ENCODE measurements at regions not wholly inside any gene's neighbourhood (a gene's known extent, or its start where the extent isn't known, plus 50 kb on each side); places are given as distances from the start of the nearest gene placed in this dataset.

DNA sequence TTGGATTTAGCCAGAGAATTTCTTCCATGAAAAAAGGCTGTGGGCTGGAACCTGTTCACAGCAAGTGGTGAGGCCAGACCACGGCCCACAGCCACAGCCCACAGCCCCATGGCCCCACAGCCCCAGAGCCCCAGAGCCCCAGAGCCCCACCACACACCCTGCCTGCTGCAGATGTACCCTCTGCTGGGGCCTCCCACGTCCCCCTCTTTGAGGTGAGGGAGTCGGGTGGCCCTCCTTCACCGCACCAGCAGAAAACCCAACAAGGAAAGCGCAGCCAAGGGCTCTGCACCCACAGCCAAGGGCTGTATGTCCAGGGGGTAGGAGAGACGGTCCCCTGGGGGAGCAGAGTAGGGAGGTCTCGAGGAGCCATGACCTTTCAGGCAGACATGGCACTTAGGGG is 327.5 kb upstream of the DIO3 start:
- no peaks in the 10 kb centered on the region for H3K36me3 ChIP-seq (ENCODE audit: control insufficient read depth, insufficient read depth, low read length)
- TF ChIP-seq, protein P1, sequence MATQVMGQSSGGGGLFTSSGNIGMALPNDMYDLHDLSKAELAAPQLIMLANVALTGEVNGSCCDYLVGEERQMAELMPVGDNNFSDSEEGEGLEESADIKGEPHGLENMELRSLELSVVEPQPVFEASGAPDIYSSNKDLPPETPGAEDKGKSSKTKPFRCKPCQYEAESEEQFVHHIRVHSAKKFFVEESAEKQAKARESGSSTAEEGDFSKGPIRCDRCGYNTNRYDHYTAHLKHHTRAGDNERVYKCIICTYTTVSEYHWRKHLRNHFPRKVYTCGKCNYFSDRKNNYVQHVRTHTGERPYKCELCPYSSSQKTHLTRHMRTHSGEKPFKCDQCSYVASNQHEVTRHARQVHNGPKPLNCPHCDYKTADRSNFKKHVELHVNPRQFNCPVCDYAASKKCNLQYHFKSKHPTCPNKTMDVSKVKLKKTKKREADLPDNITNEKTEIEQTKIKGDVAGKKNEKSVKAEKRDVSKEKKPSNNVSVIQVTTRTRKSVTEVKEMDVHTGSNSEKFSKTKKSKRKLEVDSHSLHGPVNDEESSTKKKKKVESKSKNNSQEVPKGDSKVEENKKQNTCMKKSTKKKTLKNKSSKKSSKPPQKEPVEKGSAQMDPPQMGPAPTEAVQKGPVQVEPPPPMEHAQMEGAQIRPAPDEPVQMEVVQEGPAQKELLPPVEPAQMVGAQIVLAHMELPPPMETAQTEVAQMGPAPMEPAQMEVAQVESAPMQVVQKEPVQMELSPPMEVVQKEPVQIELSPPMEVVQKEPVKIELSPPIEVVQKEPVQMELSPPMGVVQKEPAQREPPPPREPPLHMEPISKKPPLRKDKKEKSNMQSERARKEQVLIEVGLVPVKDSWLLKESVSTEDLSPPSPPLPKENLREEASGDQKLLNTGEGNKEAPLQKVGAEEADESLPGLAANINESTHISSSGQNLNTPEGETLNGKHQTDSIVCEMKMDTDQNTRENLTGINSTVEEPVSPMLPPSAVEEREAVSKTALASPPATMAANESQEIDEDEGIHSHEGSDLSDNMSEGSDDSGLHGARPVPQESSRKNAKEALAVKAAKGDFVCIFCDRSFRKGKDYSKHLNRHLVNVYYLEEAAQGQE (IDR thresholded peaks at IDR 0.05; ENCODE audit: insufficient read depth in 1 of 2, low read depth in 2 of 2, low read length in 1 of 2), result no peak
- TF ChIP-seq POLR2AphosphoS5 (IDR thresholded peaks at IDR 0.05; ENCODE audit: low read depth, low read length) (no peak), TCF7L2 (IDR thresholded peaks at IDR 0.05; ENCODE audit: low read depth, low read length) (no peak), SIN3A (IDR thresholded peaks at IDR 0.05; ENCODE audit: borderline replicate concordance, insufficient read depth, low read depth, low read length) (no peak)
- TF ChIP-seq, protein P2, sequence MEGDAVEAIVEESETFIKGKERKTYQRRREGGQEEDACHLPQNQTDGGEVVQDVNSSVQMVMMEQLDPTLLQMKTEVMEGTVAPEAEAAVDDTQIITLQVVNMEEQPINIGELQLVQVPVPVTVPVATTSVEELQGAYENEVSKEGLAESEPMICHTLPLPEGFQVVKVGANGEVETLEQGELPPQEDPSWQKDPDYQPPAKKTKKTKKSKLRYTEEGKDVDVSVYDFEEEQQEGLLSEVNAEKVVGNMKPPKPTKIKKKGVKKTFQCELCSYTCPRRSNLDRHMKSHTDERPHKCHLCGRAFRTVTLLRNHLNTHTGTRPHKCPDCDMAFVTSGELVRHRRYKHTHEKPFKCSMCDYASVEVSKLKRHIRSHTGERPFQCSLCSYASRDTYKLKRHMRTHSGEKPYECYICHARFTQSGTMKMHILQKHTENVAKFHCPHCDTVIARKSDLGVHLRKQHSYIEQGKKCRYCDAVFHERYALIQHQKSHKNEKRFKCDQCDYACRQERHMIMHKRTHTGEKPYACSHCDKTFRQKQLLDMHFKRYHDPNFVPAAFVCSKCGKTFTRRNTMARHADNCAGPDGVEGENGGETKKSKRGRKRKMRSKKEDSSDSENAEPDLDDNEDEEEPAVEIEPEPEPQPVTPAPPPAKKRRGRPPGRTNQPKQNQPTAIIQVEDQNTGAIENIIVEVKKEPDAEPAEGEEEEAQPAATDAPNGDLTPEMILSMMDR (IDR thresholded peaks at IDR 0.05), result no peak
- DNase-seq (ENCODE audit: low read depth, low spot score), result no peak
- BruUV-seq (replicated peaks), result no TSS peak
- H3K27ac ChIP-seq (ENCODE audit: low read length), result no peak overlapping the region
- H3K4me1 ChIP-seq (ENCODE audit: control insufficient read depth, insufficient read depth, low read length), result no peaks in the 10 kb centered on the region
- ChIA-PET CTCF (interaction anchor here (0.6 kb wide), 1 partner anchor 300 kb away, joined by 5 read pairs; no protein-coding TSS in a partner anchor), POLR2A (interaction anchor here (0.7 kb wide), 1 partner anchor 389 kb away, joined by 4 read pairs; no protein-coding TSS in a partner anchor)
- no peaks in the 10 kb centered on the region for H3K27me3 ChIP-seq (ENCODE audit: control insufficient read depth, insufficient read depth, low read length)
- in situ Hi-C loops (cut with HindIII; ENCODE audit: low pct_unique_long_range_greater_than_20kb, low sequenced_read_pairs) (no loop called here), intact Hi-C loops (cut with micrococcal nuclease; ENCODE audit: unreplicated experiment) (loop anchor here (10.0 kb wide), 2 partner anchors 159 to 321 kb away; no protein-coding TSS in a partner anchor)
- ATAC-seq, result no peak
- H3K4me3 ChIP-seq (ENCODE audit: low read depth in 2 of 2, low read length in 2 of 2), result no peak overlapping the region
- H3K9me3 ChIP-seq (ENCODE audit: control insufficient read depth, insufficient read depth, low read depth, low read length), result no peaks in the 10 kb centered on the region

DNA sequence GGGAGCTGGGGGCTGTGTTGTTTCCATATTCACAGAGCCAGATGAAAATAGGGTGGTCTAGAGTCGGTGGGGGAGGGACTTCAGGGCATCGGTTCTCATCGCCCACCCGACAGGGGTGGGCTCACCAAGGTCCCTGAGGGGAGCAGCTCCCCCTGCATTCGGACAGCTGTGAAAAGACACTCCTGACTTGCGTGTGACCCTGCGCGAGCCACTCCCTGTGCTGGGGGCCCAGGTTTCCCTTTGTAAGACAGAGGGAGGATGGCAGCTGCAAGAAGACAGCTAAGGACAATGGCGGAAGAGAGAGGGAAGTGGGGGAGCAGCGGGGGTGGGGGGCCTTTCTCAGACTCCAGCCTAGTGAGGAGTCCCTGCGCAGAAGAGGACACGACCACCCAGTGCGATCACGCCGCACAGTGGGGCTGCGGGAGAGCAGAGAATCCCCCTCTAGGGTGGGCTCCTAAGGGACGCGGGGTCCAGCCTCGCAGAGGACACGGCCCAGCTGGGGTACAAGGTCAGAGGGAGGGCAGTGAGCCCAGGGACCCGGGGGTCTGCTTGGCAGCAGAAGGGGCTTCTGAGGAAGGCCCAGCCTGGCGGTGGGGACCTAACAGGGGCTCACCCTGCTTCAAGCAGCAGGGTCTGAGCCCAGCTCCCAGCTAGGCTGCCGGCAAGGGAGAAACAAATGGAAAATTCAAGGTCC is 326.9 kb upstream of the DIO3 start:
- Histone ChIP-seq H3K36me3 (ENCODE audit: control insufficient read depth, insufficient read depth, low read length) (no peaks in the 10 kb centered on the region), H3K4me3 (ENCODE audit: low read depth in 2 of 2, low read length in 2 of 2) (no peak overlapping the region), H3K9me3 (ENCODE audit: control insufficient read depth, insufficient read depth, low read depth, low read length) (no peaks in the 10 kb centered on the region), H3K27me3 (ENCODE audit: control insufficient read depth, insufficient read depth, low read length) (no peaks in the 10 kb centered on the region), H3K27ac (ENCODE audit: low read length) (no peak overlapping the region), H3K4me1 (ENCODE audit: control insufficient read depth, insufficient read depth, low read length) (no peaks in the 10 kb centered on the region)
- intact Hi-C loops (cut with micrococcal nuclease; ENCODE audit: unreplicated experiment), result loop anchor here (10.0 kb wide), 2 partner anchors 160 to 320 kb away; no protein-coding TSS in a partner anchor
- no TSS peak for BruUV-seq (replicated peaks)
- no peak for DNase-seq (ENCODE audit: low read depth, low spot score)
- ChIA-PET CTCF (interaction anchor here (0.6 kb wide), 2 partner anchors 299 to 393 kb away, joined by 3 to 5 read pairs; no protein-coding TSS in a partner anchor), POLR2A (no interaction called here)
- in situ Hi-C loops (cut with HindIII; ENCODE audit: low pct_unique_long_range_greater_than_20kb, low sequenced_read_pairs), result no loop called here
- TF ChIP-seq, protein P2 (IDR thresholded peaks at IDR 0.05), result no peak
- TF ChIP-seq POLR2AphosphoS5 (IDR thresholded peaks at IDR 0.05; ENCODE audit: low read depth, low read length), result no peak
- TF ChIP-seq, protein P1 (IDR thresholded peaks at IDR 0.05; ENCODE audit: insufficient read depth in 1 of 2, low read depth in 2 of 2, low read length in 1 of 2), result no peak
- no peak for TF ChIP-seq SIN3A (IDR thresholded peaks at IDR 0.05; ENCODE audit: borderline replicate concordance, insufficient read depth, low read depth, low read length)
- no peak for TF ChIP-seq TCF7L2 (IDR thresholded peaks at IDR 0.05; ENCODE audit: low read depth, low read length)
- ATAC-seq, result no peak

Data from Panc1 (cell line).